MM.1S (cell line): ENCODE measurements at regions not wholly inside any gene's neighbourhood (a gene's known extent, or its start where the extent isn't known, plus 50 kb on each side); places are given as distances from the start of the nearest gene placed in this dataset.

Source experiments
- EZH2phosphoT487 ChIP-seq: fragments of 300-600 bp; sonication (generic); IDR thresholded peaks from 2 replicates; pipeline ENCODE4 v1.6.1; 2018; ENCODE audit warnings: antibody characterized with exemption, low read length
- TF ChIP-seq, protein P1 (sequence below): fragments of 300-600 bp; sonication (generic); IDR thresholded peaks from 2 replicates; pipeline ENCODE4 v1.5.1; 2016; ENCODE audit warnings: antibody characterized with exemption, low read length, mixed read lengths

DNA sequence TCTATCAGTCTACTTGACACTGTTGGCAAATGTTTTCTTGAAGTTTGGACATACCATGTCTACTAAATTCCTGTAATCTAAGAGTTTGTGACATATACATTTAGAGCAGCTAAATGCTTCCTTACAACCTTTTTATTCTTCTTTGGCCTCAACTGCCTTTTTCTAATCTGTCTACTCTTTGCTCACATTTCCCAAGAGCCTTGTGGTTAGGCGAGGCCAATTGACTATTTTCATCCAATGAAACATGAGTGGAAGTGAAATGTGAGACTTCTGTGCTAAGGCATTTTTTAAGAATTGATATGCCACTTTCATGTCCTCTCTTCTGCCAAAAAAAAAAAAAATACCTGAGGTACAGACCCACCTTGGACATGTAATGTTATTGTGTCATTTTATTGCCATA is 158.2 kb upstream of the MCHR2 start:
- TF ChIP-seq, protein P1, sequence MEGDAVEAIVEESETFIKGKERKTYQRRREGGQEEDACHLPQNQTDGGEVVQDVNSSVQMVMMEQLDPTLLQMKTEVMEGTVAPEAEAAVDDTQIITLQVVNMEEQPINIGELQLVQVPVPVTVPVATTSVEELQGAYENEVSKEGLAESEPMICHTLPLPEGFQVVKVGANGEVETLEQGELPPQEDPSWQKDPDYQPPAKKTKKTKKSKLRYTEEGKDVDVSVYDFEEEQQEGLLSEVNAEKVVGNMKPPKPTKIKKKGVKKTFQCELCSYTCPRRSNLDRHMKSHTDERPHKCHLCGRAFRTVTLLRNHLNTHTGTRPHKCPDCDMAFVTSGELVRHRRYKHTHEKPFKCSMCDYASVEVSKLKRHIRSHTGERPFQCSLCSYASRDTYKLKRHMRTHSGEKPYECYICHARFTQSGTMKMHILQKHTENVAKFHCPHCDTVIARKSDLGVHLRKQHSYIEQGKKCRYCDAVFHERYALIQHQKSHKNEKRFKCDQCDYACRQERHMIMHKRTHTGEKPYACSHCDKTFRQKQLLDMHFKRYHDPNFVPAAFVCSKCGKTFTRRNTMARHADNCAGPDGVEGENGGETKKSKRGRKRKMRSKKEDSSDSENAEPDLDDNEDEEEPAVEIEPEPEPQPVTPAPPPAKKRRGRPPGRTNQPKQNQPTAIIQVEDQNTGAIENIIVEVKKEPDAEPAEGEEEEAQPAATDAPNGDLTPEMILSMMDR: no peak
- no peak for TF ChIP-seq EZH2phosphoT487
